Neural progenitor cell (in vitro differentiated cells): ENCODE measurements at regions not wholly inside any gene's neighbourhood (a gene's known extent, or its start where the extent isn't known, plus 50 kb on each side); places are given as distances from the start of the nearest gene placed in this dataset.

Experiments used
- DNase-seq: peaks from one replicate; pipeline ENCODE4 v3.0.0-alpha.2; 2016; ENCODE audit warnings: low spot score
- H2AFZ ChIP-seq: fragments of 200-600 bp; sonication (generic); replicated peaks from 2 replicates; pipeline ENCODE4 v1.6.1; 2016; ENCODE audit warnings: antibody characterized with exemption
- H3F3A ChIP-seq: fragments of 200-600 bp; sonication (generic); 2 replicates; pipeline ENCODE4 v1.6.1; 2016; ENCODE audit warnings: antibody characterized with exemption, low read depth
- H3K27ac ChIP-seq: fragments of 200-600 bp; sonication (generic); 2 replicates; pipeline ENCODE4 v1.5.1; 2016; ENCODE audit warnings: mild to moderate bottlenecking
- H3K27me3 ChIP-seq: fragments of 200-600 bp; sonication (generic); 2 replicates; pipeline ENCODE4 v1.6.1; 2016; ENCODE audit warnings: mild to moderate bottlenecking, moderate library complexity
- H3K36me3 ChIP-seq: fragments of 200-600 bp; sonication (generic); 2 replicates; pipeline ENCODE4 v1.5.1; 2016
- H3K4me1 ChIP-seq: fragments of 200-600 bp; sonication (generic); 2 replicates; pipeline ENCODE4 v1.6.1; 2016; ENCODE audit warnings: mixed run types
- H3K4me2 ChIP-seq: fragments of 200-600 bp; sonication (generic); 2 replicates; pipeline ENCODE4 v1.6.1; 2016
- H3K4me3 ChIP-seq: fragments of 200-600 bp; sonication (generic); 2 replicates; pipeline ENCODE4 v1.5.1; 2016
- H3K79me2 ChIP-seq: fragments of 200-600 bp; sonication (generic); 2 replicates; pipeline ENCODE4 v1.6.1; 2016; ENCODE audit warnings: low read depth
- H3K9ac ChIP-seq: fragments of 200-600 bp; sonication (generic); 2 replicates; pipeline ENCODE4 v1.6.1; 2016
- H3K9me3 ChIP-seq: fragments of 200-600 bp; sonication (generic); 2 replicates; pipeline ENCODE4 v1.5.1; 2016; ENCODE audit warnings: low read depth
- H4K20me1 ChIP-seq: fragments of 200-600 bp; sonication (generic); 2 replicates; pipeline ENCODE4 v1.6.1; 2016; ENCODE audit warnings: low read depth
- H3K27ac Mint-ChIP-seq: 3 replicates; pipeline ENCODE4 v1.8.0; 2021; ENCODE audit warnings: mixed read lengths
- H3K27me3 Mint-ChIP-seq: 2 replicates; pipeline ENCODE4 v1.8.0; 2022; ENCODE audit warnings: low read depth, mild to moderate bottlenecking, inconsistent platforms, moderate library complexity, mixed read lengths; ENCODE audit not compliant: insufficient read depth
- H3K36me3 Mint-ChIP-seq: 3 replicates; pipeline ENCODE4 v1.8.0; 2021; ENCODE audit warnings: mixed read lengths
- H3K4me1 Mint-ChIP-seq: 3 replicates; pipeline ENCODE4 v1.8.0; 2021; ENCODE audit warnings: mixed read lengths
- H3K4me3 Mint-ChIP-seq: 3 replicates; pipeline ENCODE4 v1.8.0; 2021; ENCODE audit warnings: mild to moderate bottlenecking, moderate library complexity, mixed read lengths
- H3K9me3 Mint-ChIP-seq: 3 replicates; pipeline ENCODE4 v1.8.0; 2020; ENCODE audit warnings: mixed read lengths
- CTCF ChIP-seq: fragments of 200-600 bp; sonication (generic); IDR thresholded peaks from 2 replicates; pipeline ENCODE4 v1.5.1; 2017; ENCODE audit warnings: antibody characterized with exemption, mild to moderate bottlenecking
- EZH2 ChIP-seq: fragments of 200-600 bp; sonication (generic); IDR thresholded peaks from 2 replicates; pipeline ENCODE4 v1.6.1; 2017; ENCODE audit warnings: antibody characterized with exemption, mild to moderate bottlenecking, moderate library complexity
- EZH2phosphoT487 ChIP-seq: fragments of 200-600 bp; sonication (generic); IDR thresholded peaks from 2 replicates; pipeline ENCODE4 v1.6.1; 2017; ENCODE audit warnings: antibody characterized with exemption

- Mint-ChIP-seq H3K27ac (no peak overlapping the region), H3K4me1 (peaks cover 29% of the 10 kb centered on the region), H3K27me3 (peaks cover 10% of the 10 kb centered on the region), H3K4me3 (no peak overlapping the region), H3K9me3 (no peaks in the 10 kb centered on the region), H3K36me3 (no peaks in the 10 kb centered on the region)
- H3K4me2 ChIP-seq = peak overlapping the region; percentile 27
- no peak overlapping the region for H3K27ac ChIP-seq
- H3K36me3 ChIP-seq = no peaks in the 10 kb centered on the region
- H3K4me1 ChIP-seq = peaks cover 14% of the 10 kb centered on the region
- DNase-seq = no peak
- H4K20me1 ChIP-seq = no peaks in the 10 kb centered on the region
- H3F3A ChIP-seq = no peaks in the 10 kb centered on the region
- no peaks in the 10 kb centered on the region for H3K27me3 ChIP-seq
- H3K4me3 ChIP-seq = no peak overlapping the region
- no peaks in the 10 kb centered on the region for H3K79me2 ChIP-seq
- H3K9me3 ChIP-seq = no peaks in the 10 kb centered on the region
- H2AFZ ChIP-seq = peak overlapping the region; percentile 26
- H3K9ac ChIP-seq = no peak overlapping the region
- TF ChIP-seq CTCF = no peak
- TF ChIP-seq EZH2phosphoT487 = no peak
- TF ChIP-seq EZH2 = no peak
Measured at GRCh38 chr22:49460592-49461281, 366.9 kb downstream of the BRD1 start.

- Histone ChIP-seq H3K4me2 (peak overlapping the region; percentile 27), H3K4me1 (peaks cover 14% of the 10 kb centered on the region), H4K20me1 (no peaks in the 10 kb centered on the region), H3K27ac (no peak overlapping the region), H3K9ac (no peak overlapping the region), H3K79me2 (no peaks in the 10 kb centered on the region), H3K4me3 (no peak overlapping the region), H3K36me3 (no peaks in the 10 kb centered on the region), H3F3A (no peaks in the 10 kb centered on the region), H3K27me3 (no peaks in the 10 kb centered on the region), H2AFZ (peak overlapping the region; percentile 26), H3K9me3 (no peaks in the 10 kb centered on the region)
- Mint-ChIP-seq H3K27ac (no peak overlapping the region), H3K36me3 (no peaks in the 10 kb centered on the region), H3K27me3 (peaks cover 10% of the 10 kb centered on the region), H3K9me3 (no peaks in the 10 kb centered on the region), H3K4me1 (peaks cover 35% of the 10 kb centered on the region), H3K4me3 (no peak overlapping the region)
- DNase-seq = no peak
- no peak for TF ChIP-seq EZH2phosphoT487
Measured at GRCh38 chr22:49460091-49460490, 367.6 kb downstream of the BRD1 start.

- H3K4me2 ChIP-seq = no peak overlapping the region
- peaks cover 36% of the 10 kb centered on the region for H3K4me1 Mint-ChIP-seq
- no peak overlapping the region for H3K9ac ChIP-seq
- no peaks in the 10 kb centered on the region for H3K27me3 ChIP-seq
- H3K9me3 ChIP-seq = no peaks in the 10 kb centered on the region
- no peak overlapping the region for H3K4me3 Mint-ChIP-seq
- peaks cover 19% of the 10 kb centered on the region for H3K4me1 ChIP-seq
- no peaks in the 10 kb centered on the region for H3F3A ChIP-seq
- no peaks in the 10 kb centered on the region for H3K9me3 Mint-ChIP-seq
- peaks cover 10% of the 10 kb centered on the region for H3K27me3 Mint-ChIP-seq
- peak overlapping the region; percentile 9 for H3K27ac Mint-ChIP-seq
- H3K36me3 Mint-ChIP-seq = no peaks in the 10 kb centered on the region
- no peaks in the 10 kb centered on the region for H4K20me1 ChIP-seq
- H3K36me3 ChIP-seq = no peaks in the 10 kb centered on the region
- H3K27ac ChIP-seq = no peak overlapping the region
- H3K4me3 ChIP-seq = no peak overlapping the region
- DNase-seq = no peak
- no peak overlapping the region for H2AFZ ChIP-seq
- TF ChIP-seq CTCF = no peak
- TF ChIP-seq EZH2phosphoT487 = no peak
- no peak for TF ChIP-seq EZH2
- H3K79me2 ChIP-seq = no peaks in the 10 kb centered on the region
Measured at GRCh38 chr22:49458708-49459099, 369.0 kb downstream of the BRD1 start.

- no peaks in the 10 kb centered on the region for H3K27me3 ChIP-seq
- H4K20me1 ChIP-seq = no peaks in the 10 kb centered on the region
- no peak for DNase-seq
- no peaks in the 10 kb centered on the region for H3K36me3 ChIP-seq
- Mint-ChIP-seq H3K4me3 (no peak overlapping the region), H3K4me1 (peaks cover 36% of the 10 kb centered on the region), H3K27me3 (peaks cover 10% of the 10 kb centered on the region), H3K36me3 (no peaks in the 10 kb centered on the region), H3K27ac (peak overlapping the region; percentile 9), H3K9me3 (no peaks in the 10 kb centered on the region)
- no peak overlapping the region for H3K9ac ChIP-seq
- no peak overlapping the region for H2AFZ ChIP-seq
- peaks cover 21% of the 10 kb centered on the region for H3K4me1 ChIP-seq
- H3K27ac ChIP-seq = no peak overlapping the region
- H3K79me2 ChIP-seq = no peaks in the 10 kb centered on the region
- no peak overlapping the region for H3K4me2 ChIP-seq
- TF ChIP-seq EZH2 (no peak), EZH2phosphoT487 (no peak), CTCF (no peak)
- no peaks in the 10 kb centered on the region for H3K9me3 ChIP-seq
- no peak overlapping the region for H3K4me3 ChIP-seq
- H3F3A ChIP-seq = no peaks in the 10 kb centered on the region
Measured at GRCh38 chr22:49457946-49458707, 369.5 kb downstream of the BRD1 start.
